Mononuclear cell (primary cell): ENCODE measurements at regions not wholly inside any gene's neighbourhood (a gene's known extent, or its start where the extent isn't known, plus 50 kb on each side); places are given as distances from the start of the nearest gene placed in this dataset.
"Not testable (repeated sequence)": the region's sequence is repeated elsewhere in the genome, so short reads cannot be mapped to it uniquely, and the experiment has no call there.

Experiments
- H3K27me3 ChIP-seq: 2 replicates; pipeline ENCODE4 v1.6.0; 2011; ENCODE audit warnings: low read length, control low read depth; ENCODE audit not compliant: insufficient read depth
- H3K4me1 ChIP-seq: 2 replicates; pipeline ENCODE4 v1.5.1; 2011; ENCODE audit warnings: mild to moderate bottlenecking, low read length, control low read depth; ENCODE audit not compliant: insufficient read depth
- H3K4me3 ChIP-seq: 2 replicates; pipeline ENCODE4 v1.5.1; 2011; ENCODE audit warnings: mild to moderate bottlenecking, low read length, moderate library complexity
- H3K9me3 ChIP-seq: 2 replicates; pipeline ENCODE4 v1.5.1; 2011; ENCODE audit warnings: low read depth, mild to moderate bottlenecking, control low read depth, low read length

GRCh38 chr13:75985132-75985531 is 349.0 kb downstream of the LMO7 start:
- Histone ChIP-seq H3K9me3 (no peaks in the 10 kb centered on the region), H3K4me1 (no peaks in the 10 kb centered on the region), H3K27me3 (no peaks in the 10 kb centered on the region), H3K4me3 (no peak overlapping the region)

DNA sequence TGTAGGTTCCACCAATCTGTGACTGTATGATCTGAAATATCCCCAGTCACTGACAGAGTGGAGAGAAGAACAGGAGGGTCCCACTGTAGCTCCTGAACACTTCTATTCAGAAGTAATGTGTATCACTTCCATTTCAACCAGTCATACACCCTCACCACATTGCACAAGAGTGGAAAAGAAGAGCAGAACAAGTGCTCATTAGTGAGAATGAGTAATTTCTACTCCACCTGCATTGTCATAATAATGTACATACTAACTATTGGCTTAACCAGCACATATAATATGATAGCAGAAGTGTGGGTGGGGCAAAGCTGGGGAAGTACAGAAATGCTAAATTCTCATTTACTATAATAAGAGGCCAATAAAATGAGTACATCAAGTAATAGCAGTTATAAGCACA is 342.7 kb downstream of the LMO7 start:
- Histone ChIP-seq H3K4me3 (no peak overlapping the region), H3K9me3 (no peaks in the 10 kb centered on the region), H3K4me1 (no peaks in the 10 kb centered on the region), H3K27me3 (no peaks in the 10 kb centered on the region)

GRCh38 chr13:75968103-75968838 is 332.1 kb downstream of the LMO7 start:
- H3K4me1 ChIP-seq, result no peaks in the 10 kb centered on the region
- H3K4me3 ChIP-seq, result no peak overlapping the region
- H3K27me3 ChIP-seq, result no peaks in the 10 kb centered on the region
- H3K9me3 ChIP-seq, result no peaks in the 10 kb centered on the region

GRCh38 chr13:75963302-75963701 is 327.2 kb downstream of the LMO7 start:
- Histone ChIP-seq H3K4me3 (no peak overlapping the region), H3K4me1 (no peaks in the 10 kb centered on the region), H3K27me3 (no peaks in the 10 kb centered on the region), H3K9me3 (no peaks in the 10 kb centered on the region)

DNA sequence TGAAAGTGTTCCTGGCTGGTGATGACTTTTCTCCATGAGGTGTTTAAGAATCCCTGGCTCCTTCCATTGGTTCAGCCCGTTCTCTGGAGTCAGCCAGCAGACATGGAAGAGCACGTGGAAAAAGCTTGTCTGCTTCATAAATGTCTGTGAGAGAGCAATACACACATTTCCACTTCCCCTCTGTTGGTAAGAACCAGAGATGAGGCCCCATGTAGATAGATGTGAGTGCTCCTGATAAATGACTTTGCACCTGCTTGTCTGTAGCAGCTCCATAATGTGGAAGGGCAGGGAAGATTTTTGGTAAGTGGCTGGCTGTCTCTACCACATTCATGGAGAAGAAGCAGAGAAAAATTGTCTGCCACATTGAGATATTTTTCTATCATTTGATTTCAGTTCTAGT is 325.8 kb downstream of the LMO7 start:
- no peaks in the 10 kb centered on the region for H3K27me3 ChIP-seq
- H3K4me1 ChIP-seq, result no peaks in the 10 kb centered on the region
- no peaks in the 10 kb centered on the region for H3K9me3 ChIP-seq
- H3K4me3 ChIP-seq, result no peak overlapping the region

DNA sequence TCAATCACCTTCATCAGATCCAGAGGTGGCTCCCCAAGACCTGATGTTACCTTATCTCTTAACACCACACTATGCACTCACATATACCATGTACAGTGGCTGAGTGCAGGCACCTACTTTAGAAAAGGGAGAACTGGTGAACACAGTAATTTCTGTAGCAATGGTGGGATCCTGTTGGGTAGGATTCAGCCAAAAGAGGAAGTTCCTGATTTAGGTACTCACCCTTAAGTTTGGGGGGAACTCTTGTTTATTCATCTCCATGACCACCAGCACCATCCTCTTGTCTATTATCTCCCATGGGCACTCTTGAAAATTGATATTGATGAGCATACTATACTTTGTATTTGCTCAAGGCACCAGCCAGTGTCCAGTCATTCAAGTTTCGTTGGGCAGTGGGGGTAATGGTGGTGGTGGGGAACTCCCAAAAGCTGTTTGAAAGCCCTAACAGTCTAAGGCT is 324.4 kb downstream of the LMO7 start:
- Histone ChIP-seq H3K27me3 (no peaks in the 10 kb centered on the region), H3K4me3 (no peak overlapping the region), H3K4me1 (no peaks in the 10 kb centered on the region), H3K9me3 (no peaks in the 10 kb centered on the region)

DNA sequence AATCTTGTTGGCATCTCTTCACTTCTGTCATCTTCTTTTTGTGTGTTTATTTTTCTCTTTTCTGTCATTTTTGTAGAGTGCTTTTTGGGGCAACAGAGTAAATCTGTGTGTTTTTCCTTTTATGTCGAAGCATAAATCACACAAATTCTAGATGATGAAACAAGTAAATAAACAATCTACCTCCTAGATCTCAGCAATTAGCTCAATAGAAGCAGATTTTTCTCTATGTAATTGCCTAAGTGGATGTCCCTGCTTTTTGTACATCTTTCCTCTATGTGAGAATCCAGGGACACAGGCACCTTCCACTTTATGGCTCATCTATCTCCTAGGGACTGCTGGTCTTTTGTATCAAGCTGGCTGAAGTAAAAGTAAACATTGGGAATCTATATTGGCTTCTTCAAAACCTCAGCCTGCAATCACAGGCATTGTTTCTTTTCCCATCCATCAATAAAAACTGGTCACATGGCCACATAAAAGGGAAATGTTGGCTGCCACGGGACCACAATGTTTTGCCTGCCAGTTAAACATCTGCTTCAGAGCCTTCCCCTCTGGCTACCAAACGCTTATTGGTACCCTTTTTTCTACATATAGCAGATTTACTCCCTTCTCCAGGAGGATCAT is 323.8 kb downstream of the LMO7 start:
- H3K4me3 ChIP-seq, result no peak overlapping the region
- no peaks in the 10 kb centered on the region for H3K4me1 ChIP-seq
- no peaks in the 10 kb centered on the region for H3K27me3 ChIP-seq
- no peaks in the 10 kb centered on the region for H3K9me3 ChIP-seq

GRCh38 chr13:75953589-75953988 is 317.5 kb downstream of the LMO7 start:
- H3K9me3 ChIP-seq, H3K4me1 ChIP-seq, H3K4me3 ChIP-seq, H3K27me3 ChIP-seq: not testable (repeated sequence)

- Histone ChIP-seq H3K27me3 (no peaks in the 10 kb centered on the region), H3K9me3 (no peaks in the 10 kb centered on the region)
Observed at GRCh38 chr13:75947448-75947847, 311.3 kb downstream of the LMO7 start.

GRCh38 chr13:75946536-75947284 is 310.6 kb downstream of the LMO7 start:
- Histone ChIP-seq H3K27me3 (no peaks in the 10 kb centered on the region), H3K4me3 (no peak overlapping the region), H3K4me1 (no peaks in the 10 kb centered on the region), H3K9me3 (no peaks in the 10 kb centered on the region)

More at GRCh38 chr13:75947448-75947847, 311.3 kb downstream of the LMO7 start:
- H3K4me1 ChIP-seq, result no peaks in the 10 kb centered on the region
- H3K4me3 ChIP-seq, result no peak overlapping the region

GRCh38 chr13:75945841-75946482 is 309.8 kb downstream of the LMO7 start:
- Histone ChIP-seq H3K27me3 (no peaks in the 10 kb centered on the region), H3K9me3 (no peaks in the 10 kb centered on the region), H3K4me1 (no peaks in the 10 kb centered on the region), H3K4me3 (no peak overlapping the region)

DNA sequence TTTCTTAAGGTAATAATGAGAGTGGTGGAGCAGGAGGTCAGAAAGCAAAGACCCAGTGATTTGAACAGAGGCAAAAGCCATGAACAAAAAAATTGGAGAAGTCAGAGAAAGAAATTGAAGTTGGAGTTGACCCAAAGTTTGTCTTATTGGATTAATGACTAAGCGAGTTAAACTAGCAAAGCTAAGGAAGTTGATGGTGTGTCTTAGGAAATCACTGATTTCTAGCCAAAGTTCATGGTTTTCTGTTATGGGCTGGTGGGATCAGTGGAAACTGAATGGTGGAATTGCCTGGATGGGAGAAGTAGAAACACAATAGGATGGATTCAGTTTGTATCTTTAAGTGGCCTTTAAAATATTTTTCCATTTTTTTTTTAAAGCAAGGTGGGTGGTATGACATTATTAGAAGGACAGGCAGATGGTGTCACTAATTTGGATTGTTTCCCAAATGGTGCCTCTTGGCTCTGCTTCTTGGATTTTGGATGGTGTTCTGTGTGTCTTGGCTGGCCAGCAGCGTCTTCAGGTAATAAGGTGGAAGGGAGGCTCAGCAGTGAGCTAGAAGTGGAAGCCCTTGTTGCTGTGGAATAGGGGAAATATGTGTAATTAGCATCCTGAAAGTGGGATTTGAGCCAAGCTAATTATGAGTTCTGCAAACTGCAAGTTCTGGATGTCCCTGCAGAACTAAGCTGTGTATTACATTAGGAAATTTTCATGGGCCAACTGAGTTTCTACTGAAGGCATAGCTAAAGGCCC is 302.9 kb downstream of the LMO7 start:
- no peaks in the 10 kb centered on the region for H3K27me3 ChIP-seq
- H3K4me3 ChIP-seq, result no peak overlapping the region
- H3K9me3 ChIP-seq, result no peaks in the 10 kb centered on the region
- no peaks in the 10 kb centered on the region for H3K4me1 ChIP-seq

DNA sequence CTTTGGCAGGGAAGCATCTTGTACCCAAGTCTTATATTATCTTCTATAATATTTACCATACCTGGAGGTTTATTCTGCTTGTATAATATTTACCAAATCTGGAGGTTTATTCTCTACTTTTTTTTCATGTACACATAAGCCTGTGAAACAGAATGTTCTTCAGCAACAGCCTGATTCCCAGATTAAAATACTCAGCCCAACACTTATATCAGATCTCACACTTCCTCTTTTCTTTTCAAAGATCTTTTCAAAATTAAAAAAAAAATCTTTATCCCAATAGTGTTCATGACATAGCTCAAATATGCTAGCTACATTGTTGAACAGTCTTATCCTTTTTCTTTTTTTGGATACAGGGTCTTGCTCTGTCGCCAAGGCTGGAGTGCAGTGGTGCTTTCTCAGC is 300.7 kb downstream of the LMO7 start:
- no peak overlapping the region for H3K4me3 ChIP-seq
- H3K4me1 ChIP-seq, result no peaks in the 10 kb centered on the region
- H3K9me3 ChIP-seq, result no peaks in the 10 kb centered on the region
- no peaks in the 10 kb centered on the region for H3K27me3 ChIP-seq

DNA sequence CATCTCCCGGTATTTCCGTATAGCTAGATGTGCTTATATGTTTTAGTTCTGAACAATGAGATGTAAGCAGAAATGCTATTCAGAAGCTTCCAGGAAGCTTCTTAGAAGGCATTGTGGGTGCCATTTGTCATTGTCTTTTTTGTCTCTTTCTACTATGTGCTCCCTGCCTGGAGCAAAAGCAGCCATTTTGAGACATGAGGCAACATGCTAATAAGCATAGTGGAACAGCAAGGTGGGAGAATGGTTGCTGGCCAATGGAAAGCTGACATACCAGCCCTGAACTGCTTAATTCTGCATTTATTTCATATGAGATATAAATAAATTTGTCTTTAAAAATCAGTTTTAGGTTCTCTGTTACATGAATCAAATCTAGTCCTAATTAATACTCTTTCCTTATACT is 299.7 kb downstream of the LMO7 start:
- Histone ChIP-seq H3K4me1 (no peaks in the 10 kb centered on the region), H3K4me3 (no peak overlapping the region), H3K27me3 (no peaks in the 10 kb centered on the region)

More for the DNA sequence above, 299.7 kb downstream of the LMO7 start:
- no peaks in the 10 kb centered on the region for H3K9me3 ChIP-seq
